Lower lobe of right lung (tissue), 2 donors: ENCODE measurements at regions not wholly inside any gene's neighbourhood (a gene's known extent, or its start where the extent isn't known, plus 50 kb on each side); places are given as distances from the start of the nearest gene placed in this dataset.

ENCODE experiments used
- ATAC-seq, 2 donors: fragments of 200-7000 bp; cut with Tn5 transposase; one replicate each; pipeline ENCODE4 v1.9.1; 2020 to 2022; ENCODE audit warnings: mild to moderate bottlenecking in 2 of 2, moderate library complexity in 2 of 2
- DNase-seq: peaks from one replicate; pipeline ENCODE4 v3.0.0-alpha.2; 2020
- H3K27ac ChIP-seq: fragments of 200-600 bp; one replicate; pipeline ENCODE4 v1.8.0; 2022
- H3K27me3 ChIP-seq: fragments of 200-600 bp; one replicate; pipeline ENCODE4 v1.8.0; 2022; ENCODE audit warnings: low read depth
- H3K36me3 ChIP-seq: fragments of 200-600 bp; one replicate; pipeline ENCODE4 v1.8.0; 2022; ENCODE audit warnings: mild to moderate bottlenecking
- H3K4me1 ChIP-seq: fragments of 200-600 bp; one replicate; pipeline ENCODE4 v1.8.0; 2022
- H3K4me3 ChIP-seq: fragments of 200-600 bp; one replicate; pipeline ENCODE4 v1.8.0; 2022; ENCODE audit warnings: mild to moderate bottlenecking
- H3K9me3 ChIP-seq: fragments of 200-600 bp; one replicate; pipeline ENCODE4 v1.8.0; 2022
- intact Hi-C: fragments of 100-400 bp; cut with DNase I; formaldehyde crosslinking; loops from one replicate; pipeline ENCODE4 v1.11.0; 2022
- TF ChIP-seq, protein P1 (sequence below): fragments of 200-600 bp; IDR thresholded peaks from one replicate; pipeline ENCODE4 v1.8.0; 2022; ENCODE audit warnings: antibody characterized with exemption, mild to moderate bottlenecking
- donor health status: DM: no; HTN: yes; CAD: no; lungs with severe emphysema.

DNA sequence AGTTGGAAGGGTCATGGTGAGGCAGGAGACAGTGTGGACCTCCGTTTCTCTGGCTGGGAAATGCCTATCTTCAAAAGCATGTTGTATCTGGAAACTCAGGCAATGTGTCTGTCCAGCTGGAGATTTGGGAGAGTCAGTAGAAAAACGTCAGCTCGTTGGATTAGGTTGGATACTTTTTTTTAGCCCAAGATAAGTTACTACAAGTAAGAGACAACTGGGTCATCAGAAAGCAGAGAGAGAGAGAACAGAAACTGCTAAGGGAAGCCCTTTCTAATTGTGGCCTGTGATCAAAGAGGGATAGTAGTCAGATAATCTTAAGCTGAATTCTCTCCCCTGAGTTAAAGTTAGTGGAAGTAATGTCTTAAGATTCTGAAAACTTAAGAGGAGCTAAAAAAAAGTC, 78.9 kb upstream of the ZNF280D start:
- H3K27me3 ChIP-seq = no peaks in the 10 kb centered on the region
- TF ChIP-seq, protein P1, sequence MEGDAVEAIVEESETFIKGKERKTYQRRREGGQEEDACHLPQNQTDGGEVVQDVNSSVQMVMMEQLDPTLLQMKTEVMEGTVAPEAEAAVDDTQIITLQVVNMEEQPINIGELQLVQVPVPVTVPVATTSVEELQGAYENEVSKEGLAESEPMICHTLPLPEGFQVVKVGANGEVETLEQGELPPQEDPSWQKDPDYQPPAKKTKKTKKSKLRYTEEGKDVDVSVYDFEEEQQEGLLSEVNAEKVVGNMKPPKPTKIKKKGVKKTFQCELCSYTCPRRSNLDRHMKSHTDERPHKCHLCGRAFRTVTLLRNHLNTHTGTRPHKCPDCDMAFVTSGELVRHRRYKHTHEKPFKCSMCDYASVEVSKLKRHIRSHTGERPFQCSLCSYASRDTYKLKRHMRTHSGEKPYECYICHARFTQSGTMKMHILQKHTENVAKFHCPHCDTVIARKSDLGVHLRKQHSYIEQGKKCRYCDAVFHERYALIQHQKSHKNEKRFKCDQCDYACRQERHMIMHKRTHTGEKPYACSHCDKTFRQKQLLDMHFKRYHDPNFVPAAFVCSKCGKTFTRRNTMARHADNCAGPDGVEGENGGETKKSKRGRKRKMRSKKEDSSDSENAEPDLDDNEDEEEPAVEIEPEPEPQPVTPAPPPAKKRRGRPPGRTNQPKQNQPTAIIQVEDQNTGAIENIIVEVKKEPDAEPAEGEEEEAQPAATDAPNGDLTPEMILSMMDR = no peak
- no peaks in the 10 kb centered on the region for H3K36me3 ChIP-seq
- peaks cover 14% of the 10 kb centered on the region for H3K9me3 ChIP-seq
- ATAC-seq = no peak
- no peaks in the 10 kb centered on the region for H3K4me1 ChIP-seq
- H3K27ac ChIP-seq = no peak overlapping the region
- intact Hi-C loops = no loop called here
- DNase-seq = no peak
- H3K4me3 ChIP-seq = no peak overlapping the region

DNA sequence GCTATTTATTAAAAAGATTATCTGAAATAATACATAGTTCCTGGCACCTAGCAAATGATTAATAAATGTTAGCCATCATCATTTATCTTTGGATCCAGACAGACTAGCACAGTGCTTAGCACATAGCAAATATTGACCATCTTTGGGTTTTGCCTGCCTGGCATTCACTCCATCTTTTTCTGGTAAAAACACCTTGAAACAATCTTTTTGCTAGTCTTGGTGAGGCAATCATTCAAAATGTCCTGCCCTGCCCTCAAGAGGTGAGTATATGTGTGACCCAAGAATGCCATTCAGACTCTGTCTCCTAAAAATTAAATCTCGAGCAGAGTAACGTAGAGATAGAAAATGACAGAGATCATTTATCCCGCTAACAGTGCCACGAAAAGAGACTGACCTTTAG, 78.3 kb upstream of the ZNF280D start:
- H3K4me1 ChIP-seq = no peaks in the 10 kb centered on the region
- peaks cover 14% of the 10 kb centered on the region for H3K9me3 ChIP-seq
- H3K36me3 ChIP-seq = no peaks in the 10 kb centered on the region
- ATAC-seq (no peak), DNase-seq (no peak)
- TF ChIP-seq, protein P1 = no peak
- H3K27ac ChIP-seq = no peak overlapping the region
- no peak overlapping the region for H3K4me3 ChIP-seq
- intact Hi-C loops = no loop called here
- H3K27me3 ChIP-seq = no peaks in the 10 kb centered on the region

DNA sequence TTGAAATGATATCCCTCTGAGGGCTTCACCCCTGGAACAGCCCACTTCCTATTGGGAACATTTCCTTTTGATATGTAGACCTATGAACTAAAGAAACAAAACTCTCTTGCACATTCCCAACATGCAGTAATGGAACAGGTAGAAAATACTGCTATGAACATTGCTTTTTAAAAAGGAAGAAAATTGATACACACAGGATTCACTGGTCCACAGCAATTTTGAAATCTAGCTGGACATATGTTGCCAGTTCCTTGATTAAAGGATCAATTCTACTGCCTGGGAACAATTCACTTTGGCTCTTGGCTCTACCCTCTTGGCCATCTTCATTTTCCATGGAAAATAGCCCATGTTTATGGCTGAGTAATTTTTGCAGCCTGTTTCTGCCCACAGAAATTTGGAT, 74.9 kb upstream of the ZNF280D start:
- no peaks in the 10 kb centered on the region for H3K27me3 ChIP-seq
- TF ChIP-seq, protein P1 = no peak
- no peak for DNase-seq
- peaks cover 14% of the 10 kb centered on the region for H3K9me3 ChIP-seq
- no peak for ATAC-seq
- intact Hi-C loops = no loop called here
- H3K4me1 ChIP-seq = no peaks in the 10 kb centered on the region
- no peaks in the 10 kb centered on the region for H3K36me3 ChIP-seq
- no peak overlapping the region for H3K4me3 ChIP-seq
- H3K27ac ChIP-seq = no peak overlapping the region

- H3K27me3 ChIP-seq = no peaks in the 10 kb centered on the region
- H3K9me3 ChIP-seq = peaks cover 14% of the 10 kb centered on the region
- H3K36me3 ChIP-seq = no peaks in the 10 kb centered on the region
- TF ChIP-seq, protein P1 = no peak
- intact Hi-C loops = no loop called here
- H3K4me3 ChIP-seq = no peak overlapping the region
- H3K4me1 ChIP-seq = no peaks in the 10 kb centered on the region
- no peak overlapping the region for H3K27ac ChIP-seq
- ATAC-seq (no peak), DNase-seq (no peak)
These were observed 72.8 kb upstream of the ZNF280D start for GRCh38 chr15:56806148-56806536.

DNA sequence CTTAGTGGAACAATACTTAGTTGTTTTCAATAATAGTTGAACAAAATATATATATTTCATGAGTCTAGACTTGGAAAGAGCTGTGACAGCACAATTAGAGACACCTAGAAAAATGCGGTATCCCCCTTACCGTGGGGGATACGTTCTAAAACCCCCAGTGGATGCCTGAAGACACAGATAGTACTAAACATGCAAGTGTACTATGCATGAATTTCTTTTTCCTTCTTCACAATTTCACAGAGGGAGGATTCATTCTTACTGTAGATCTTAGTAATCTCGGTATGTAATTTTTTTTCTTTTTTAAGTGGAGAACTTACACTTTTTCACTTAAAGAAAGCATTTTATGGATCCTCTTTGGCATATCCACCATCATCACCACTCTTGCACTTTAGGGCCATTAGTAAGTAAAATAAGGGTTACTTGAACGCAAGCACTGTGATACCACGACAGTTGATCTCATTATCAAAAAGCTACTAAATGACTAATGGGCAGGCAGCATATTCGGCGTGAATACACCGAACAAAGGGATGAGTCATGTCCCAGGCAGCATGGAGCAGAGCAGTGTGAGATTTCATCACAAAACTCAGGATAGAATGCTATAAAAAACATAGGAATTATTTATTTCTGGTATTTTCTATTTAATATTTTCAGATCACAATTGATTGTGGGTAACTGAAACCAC, 72.3 kb upstream of the ZNF280D start:
- no peak overlapping the region for H3K4me3 ChIP-seq
- DNase-seq (no peak), ATAC-seq (no peak)
- H3K27ac ChIP-seq = no peak overlapping the region
- H3K36me3 ChIP-seq = no peaks in the 10 kb centered on the region
- H3K9me3 ChIP-seq = peaks cover 14% of the 10 kb centered on the region
- no peaks in the 10 kb centered on the region for H3K27me3 ChIP-seq
- TF ChIP-seq, protein P1 = no peak
- H3K4me1 ChIP-seq = no peaks in the 10 kb centered on the region
- intact Hi-C loops = no loop called here
